ENCODE measurements at regions not wholly inside any gene's neighbourhood (a gene's known extent, or its start where the extent isn't known, plus 50 kb on each side); places are given as distances from the start of the nearest gene placed in this dataset.
A peak's percentile ranks its signal among the peaks of the same experiment; 100 is the strongest.

DNA sequence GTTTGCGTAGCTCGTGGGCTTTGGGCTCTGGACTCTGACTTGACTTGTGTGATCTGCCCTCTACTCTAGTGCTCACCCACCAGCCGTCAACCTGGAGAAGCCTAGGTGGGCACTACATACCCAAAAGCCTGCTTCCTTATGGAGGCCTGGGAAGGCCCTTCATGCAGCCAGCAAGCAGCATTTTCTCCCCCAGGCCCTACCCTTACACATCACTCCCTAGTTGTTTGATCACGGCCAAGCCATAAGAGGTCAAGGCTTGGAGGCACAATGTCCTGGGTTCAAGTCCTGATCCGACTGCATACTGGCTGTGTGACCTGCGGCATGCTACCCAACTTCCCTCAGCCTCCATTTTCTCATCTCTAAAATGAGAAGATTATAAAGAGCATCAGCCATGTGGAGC, 151.3 kb upstream of the EGFLAM start:
- Mint-ChIP-seq H3K27ac (no peak overlapping the region), H3K9me3 (no peaks in the 10 kb centered on the region)

GRCh38 chr5:38105801-38106200, 152.6 kb upstream of the EGFLAM start:
- Histone ChIP-seq H3K9ac (ENCODE audit: extremely low read depth, low read length, poor library complexity, severe bottlenecking) (no peak overlapping the region), H3K36me3 (ENCODE audit: control insufficient read depth, insufficient read depth, low read length) (no peaks in the 10 kb centered on the region), H3K27ac (ENCODE audit: low read depth, low read length) (no peak overlapping the region), H3K4me1 (ENCODE audit: control insufficient read depth, insufficient read depth, low read length) (no peaks in the 10 kb centered on the region), H3K4me3 (ENCODE audit: low read length) (no peak overlapping the region), H3K9me3 (ENCODE audit: control insufficient read depth, low read length) (no peaks in the 10 kb centered on the region), H3K27me3 (ENCODE audit: control insufficient read depth, insufficient read depth, low read length, poor library complexity, severe bottlenecking) (no peaks in the 10 kb centered on the region)
- no peak for TF ChIP-seq CTCF (conservative IDR thresholded peaks at IDR 0.05)
- WGBS, 2 experiments (ENCODE audit: insufficient coverage in 1 of 2, insufficient read length in 1 of 2): 96 to 100% methylated on average over 2 to 4 of the region's 4 CpGs
- Mint-ChIP-seq H3K27me3 (ENCODE audit: insufficient read depth) (peaks cover 16% of the 10 kb centered on the region), H3K27ac (no peak overlapping the region), H3K9me3 (no peaks in the 10 kb centered on the region), H3K4me3 (no peak overlapping the region), H3K36me3 (ENCODE audit: low read depth) (no peaks in the 10 kb centered on the region), H3K4me1 (peaks cover 11% of the 10 kb centered on the region)
- DNase-seq: no peak

More for the DNA sequence above, 151.3 kb upstream of the EGFLAM start:
- no peak overlapping the region for H3K27ac ChIP-seq (ENCODE audit: low read depth, low read length)
- no peaks in the 10 kb centered on the region for H3K27me3 ChIP-seq (ENCODE audit: control insufficient read depth, insufficient read depth, low read length, poor library complexity, severe bottlenecking)
- Mint-ChIP-seq H3K4me1 (peaks cover 8% of the 10 kb centered on the region), H3K4me3 (no peak overlapping the region), H3K27me3 (ENCODE audit: insufficient read depth) (peaks cover 11% of the 10 kb centered on the region), H3K36me3 (ENCODE audit: low read depth) (no peaks in the 10 kb centered on the region)
- no peaks in the 10 kb centered on the region for H3K36me3 ChIP-seq (ENCODE audit: control insufficient read depth, insufficient read depth, low read length)
- H3K9ac ChIP-seq (ENCODE audit: extremely low read depth, low read length, poor library complexity, severe bottlenecking): no peak overlapping the region
- no peak for TF ChIP-seq CTCF (conservative IDR thresholded peaks at IDR 0.05)
- no peak for DNase-seq
- 94 to 97% methylated on average over 3 to 6 of the region's 6 CpGs for WGBS, 2 experiments (ENCODE audit: insufficient coverage in 1 of 2, insufficient read length in 1 of 2)
- H3K4me1 ChIP-seq (ENCODE audit: control insufficient read depth, insufficient read depth, low read length): no peaks in the 10 kb centered on the region
- H3K9me3 ChIP-seq (ENCODE audit: control insufficient read depth, low read length): no peaks in the 10 kb centered on the region
- H3K4me3 ChIP-seq (ENCODE audit: low read length): no peak overlapping the region

GRCh38 chr5:38105231-38105570, 153.2 kb upstream of the EGFLAM start:
- DNase-seq: no peak
- no peak overlapping the region for H3K4me3 Mint-ChIP-seq
- H3K27me3 ChIP-seq (ENCODE audit: control insufficient read depth, insufficient read depth, low read length, poor library complexity, severe bottlenecking): no peaks in the 10 kb centered on the region
- H3K27me3 Mint-ChIP-seq (ENCODE audit: insufficient read depth): peaks cover 18% of the 10 kb centered on the region
- WGBS, 2 experiments (ENCODE audit: insufficient coverage in 1 of 2, insufficient read length in 1 of 2): 92 to 100% methylated on average over 1 to 3 of the region's 3 CpGs
- no peaks in the 10 kb centered on the region for H3K9me3 Mint-ChIP-seq
- H3K9ac ChIP-seq (ENCODE audit: extremely low read depth, low read length, poor library complexity, severe bottlenecking): no peak overlapping the region
- H3K27ac ChIP-seq (ENCODE audit: low read depth, low read length): no peak overlapping the region
- H3K36me3 ChIP-seq (ENCODE audit: control insufficient read depth, insufficient read depth, low read length): no peaks in the 10 kb centered on the region
- peaks cover 17% of the 10 kb centered on the region for H3K4me1 Mint-ChIP-seq
- H3K36me3 Mint-ChIP-seq (ENCODE audit: low read depth): no peaks in the 10 kb centered on the region
- no peaks in the 10 kb centered on the region for H3K9me3 ChIP-seq (ENCODE audit: control insufficient read depth, low read length)
- no peak for TF ChIP-seq CTCF (conservative IDR thresholded peaks at IDR 0.05)
- peak overlapping the region; percentile 1 for H3K27ac Mint-ChIP-seq
- no peak overlapping the region for H3K4me3 ChIP-seq (ENCODE audit: low read length)
- H3K4me1 ChIP-seq (ENCODE audit: control insufficient read depth, insufficient read depth, low read length): peaks cover 3% of the 10 kb centered on the region
